Kidney capillary endothelial cell (primary cell): ENCODE measurements at regions not wholly inside any gene's neighbourhood (a gene's known extent, or its start where the extent isn't known, plus 50 kb on each side); places are given as distances from the start of the nearest gene placed in this dataset.
"Not testable (repeated sequence)": the region's sequence is repeated elsewhere in the genome, so short reads cannot be mapped to it uniquely, and the experiment has no call there.

Source experiments
- DNase-seq: peaks from one replicate; pipeline ENCODE4 v3.0.0-alpha.2; 2018; ENCODE audit warnings: low spot score

- DNase-seq: no peak
These were observed 346.3 kb downstream of the VRK1 start for GRCh38 chr14:97143456-97143855.

GRCh38 chr14:97148021-97148420, 350.8 kb downstream of the VRK1 start:
- not testable (repeated sequence) for DNase-seq

GRCh38 chr14:97149775-97150174, 352.6 kb downstream of the VRK1 start:
- no peak for DNase-seq

- no peak for DNase-seq
These were observed 356.3 kb downstream of the VRK1 start for GRCh38 chr14:97153527-97153926.

- no peak for DNase-seq
These were observed 358.1 kb downstream of the VRK1 start for GRCh38 chr14:97155320-97155719.

GRCh38 chr14:97155814-97156213, 358.6 kb downstream of the VRK1 start:
- no peak for DNase-seq

GRCh38 chr14:97156705-97157104, 359.5 kb downstream of the VRK1 start:
- DNase-seq: no peak

GRCh38 chr14:97158102-97158501, 360.9 kb downstream of the VRK1 start:
- no peak for DNase-seq

GRCh38 chr14:97159124-97159523, 361.9 kb downstream of the VRK1 start:
- no peak for DNase-seq

GRCh38 chr14:97162621-97163020, 365.4 kb downstream of the VRK1 start:
- no peak for DNase-seq

GRCh38 chr14:97164021-97164420, 366.8 kb downstream of the VRK1 start:
- no peak for DNase-seq

GRCh38 chr14:97166497-97166896, 369.3 kb downstream of the VRK1 start:
- no peak for DNase-seq

GRCh38 chr14:97167577-97167976, 370.4 kb downstream of the VRK1 start:
- DNase-seq: not testable (repeated sequence)

GRCh38 chr14:97172644-97173043, 375.5 kb downstream of the VRK1 start:
- DNase-seq: no peak

GRCh38 chr14:97177016-97177415, 379.8 kb downstream of the VRK1 start:
- no peak for DNase-seq

- DNase-seq: no peak
These were observed 380.5 kb downstream of the VRK1 start for GRCh38 chr14:97177635-97178034.

GRCh38 chr14:97178781-97179180, 381.6 kb downstream of the VRK1 start:
- peak; percentile 30 for DNase-seq

GRCh38 chr14:97179573-97179972, 382.4 kb downstream of the VRK1 start:
- DNase-seq: no peak

GRCh38 chr14:97180304-97181200, 383.4 kb downstream of the VRK1 start:
- peak; percentile 58 for DNase-seq

- DNase-seq: no peak
These were observed 388.0 kb downstream of the VRK1 start for GRCh38 chr14:97185186-97185585.

GRCh38 chr14:97187916-97188315, 390.7 kb downstream of the VRK1 start:
- DNase-seq: no peak

- DNase-seq: no peak
These were observed 399.2 kb downstream of the VRK1 start for GRCh38 chr14:97196336-97196735.

- DNase-seq: no peak
These were observed 401.6 kb downstream of the VRK1 start for GRCh38 chr14:97198813-97199212.

GRCh38 chr14:97200245-97200644, 403.1 kb downstream of the VRK1 start:
- DNase-seq: no peak
